RWPE2 (cell line): ENCODE measurements at regions not wholly inside any gene's neighbourhood (a gene's known extent, or its start where the extent isn't known, plus 50 kb on each side); places are given as distances from the start of the nearest gene placed in this dataset.

Experiments
- ATAC-seq: fragments of 200-7000 bp; cut with Tn5 transposase; 3 replicates; pipeline ENCODE4 v1.9.1; 2021; ENCODE audit warnings: low read depth
- DNase-seq: peaks from one replicate; pipeline ENCODE4 v3.0.0-alpha.2; 2020; ENCODE audit warnings: low spot score
- H3K27ac ChIP-seq: fragments of 450-650 bp; 2 replicates; pipeline ENCODE4 v1.5.1; 2017; ENCODE audit warnings: mild to moderate bottlenecking; ENCODE audit not compliant: poor library complexity, severe bottlenecking
- H3K27me3 ChIP-seq: fragments of 250-450 bp; sonication (Bioruptor Pico); 2 replicates; pipeline ENCODE4 v1.5.1; 2021; ENCODE audit warnings: mild to moderate bottlenecking, moderate library complexity; ENCODE audit not compliant: insufficient read depth, poor library complexity, severe bottlenecking
- H3K36me3 ChIP-seq: fragments of 250-450 bp; sonication (Bioruptor Pico); 2 replicates; pipeline ENCODE4 v1.5.1; 2020; ENCODE audit warnings: low read depth, mild to moderate bottlenecking, moderate library complexity
- H3K4me1 ChIP-seq: fragments of 250-450 bp; sonication (Bioruptor Pico); 2 replicates; pipeline ENCODE4 v1.5.1; 2021; ENCODE audit warnings: mild to moderate bottlenecking, moderate library complexity; ENCODE audit not compliant: insufficient read depth, poor library complexity, severe bottlenecking
- H3K4me3 ChIP-seq: fragments of 250-450 bp; sonication (Bioruptor Pico); 2 replicates; pipeline ENCODE4 v1.5.1; 2021; ENCODE audit warnings: mild to moderate bottlenecking, moderate library complexity; ENCODE audit not compliant: severe bottlenecking
- H3K9me3 ChIP-seq: fragments of 250-450 bp; sonication (Bioruptor Pico); 2 replicates; pipeline ENCODE4 v1.5.1; 2021; ENCODE audit warnings: mild to moderate bottlenecking, moderate library complexity; ENCODE audit not compliant: severe bottlenecking
- CTCF ChIP-seq: fragments of 450-650 bp; IDR thresholded peaks from one replicate; pipeline ENCODE4 v1.5.1; 2017; ENCODE audit warnings: mild to moderate bottlenecking, moderate library complexity; ENCODE audit not compliant: poor library complexity, severe bottlenecking

DNA sequence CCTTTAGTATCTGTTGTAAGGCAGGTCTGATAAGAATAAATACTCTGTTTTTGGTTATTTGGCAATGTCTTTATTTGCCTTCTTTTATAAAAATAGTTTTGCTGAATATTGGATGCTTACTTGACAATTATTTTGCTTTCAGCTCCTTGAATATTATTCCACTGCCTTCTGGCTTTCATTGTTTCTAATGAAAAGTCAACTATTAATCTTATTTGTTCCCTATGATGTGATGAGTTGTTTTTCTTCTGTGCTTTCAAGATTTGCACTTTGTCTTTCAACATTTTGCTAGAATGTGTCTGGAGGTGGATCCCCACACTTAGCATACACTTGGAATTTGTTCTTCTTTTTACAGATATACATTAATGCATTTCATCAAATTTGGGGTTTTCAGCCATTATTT, 203.8 kb upstream of the PTPRZ1 start:
- H3K27ac ChIP-seq: no peak overlapping the region
- no peak overlapping the region for H3K4me3 ChIP-seq
- no peaks in the 10 kb centered on the region for H3K27me3 ChIP-seq
- ATAC-seq: no peak
- no peak for TF ChIP-seq CTCF
- H3K36me3 ChIP-seq: no peaks in the 10 kb centered on the region
- peaks cover 2% of the 10 kb centered on the region for H3K9me3 ChIP-seq
- DNase-seq: no peak
- no peaks in the 10 kb centered on the region for H3K4me1 ChIP-seq

DNA sequence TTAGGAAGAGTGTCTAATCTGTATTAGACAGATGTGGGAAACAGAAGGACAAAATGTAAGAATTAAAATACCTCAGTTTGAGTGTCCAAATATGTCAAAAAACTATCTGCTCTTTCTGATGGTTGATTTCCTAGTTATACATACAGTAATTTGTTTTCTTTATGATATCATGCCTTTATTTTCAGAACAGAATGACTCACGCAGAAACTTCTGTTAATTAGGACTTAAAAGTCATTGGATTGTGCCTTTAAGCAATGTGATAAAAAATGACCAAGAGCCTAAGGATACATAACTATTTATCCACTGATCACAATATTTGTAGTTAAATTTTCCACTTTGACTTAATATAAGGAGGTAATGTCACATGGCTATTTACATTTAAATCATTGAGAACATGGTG, 206.7 kb upstream of the PTPRZ1 start:
- Histone ChIP-seq H3K4me1 (no peaks in the 10 kb centered on the region), H3K36me3 (no peaks in the 10 kb centered on the region), H3K4me3 (no peak overlapping the region), H3K27me3 (no peaks in the 10 kb centered on the region), H3K9me3 (peaks cover 2% of the 10 kb centered on the region), H3K27ac (no peak overlapping the region)
- DNase-seq (no peak), ATAC-seq (no peak)
- no peak for TF ChIP-seq CTCF

- no peaks in the 10 kb centered on the region for H3K27me3 ChIP-seq
- DNase-seq: no peak
Measured at GRCh38 chr7:121643320-121643719, 229.6 kb upstream of the PTPRZ1 start.

DNA sequence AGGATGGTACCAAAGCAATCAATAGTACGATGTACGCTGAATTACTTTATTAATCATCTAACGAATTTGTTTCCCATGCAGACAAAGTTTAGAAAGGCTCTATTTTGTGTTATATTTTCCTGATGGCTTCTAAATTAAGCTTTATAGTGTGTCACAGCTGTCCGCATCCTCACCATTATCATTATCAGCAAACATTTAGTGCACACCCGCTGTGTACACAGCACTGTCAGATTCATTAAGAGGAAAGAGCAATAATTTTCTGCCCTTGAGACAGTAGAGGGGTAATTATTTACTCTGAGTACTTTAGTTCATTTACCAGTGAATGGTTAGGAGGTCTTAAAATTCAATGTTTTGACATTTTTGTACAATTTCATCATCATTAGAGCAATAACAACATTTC, 233.3 kb upstream of the PTPRZ1 start:
- Histone ChIP-seq H3K27ac (no peak overlapping the region), H3K9me3 (no peaks in the 10 kb centered on the region), H3K4me3 (no peak overlapping the region), H3K36me3 (no peaks in the 10 kb centered on the region), H3K4me1 (no peaks in the 10 kb centered on the region), H3K27me3 (no peaks in the 10 kb centered on the region)
- ATAC-seq: no peak
- no peak for DNase-seq
- TF ChIP-seq CTCF: no peak

More at GRCh38 chr7:121643320-121643719, 229.6 kb upstream of the PTPRZ1 start:
- H3K36me3 ChIP-seq: no peaks in the 10 kb centered on the region
- no peaks in the 10 kb centered on the region for H3K4me1 ChIP-seq
- no peak for ATAC-seq
- no peak overlapping the region for H3K4me3 ChIP-seq
- no peaks in the 10 kb centered on the region for H3K9me3 ChIP-seq
- no peak for TF ChIP-seq CTCF
- no peak overlapping the region for H3K27ac ChIP-seq

GRCh38 chr7:121638286-121638685, 234.7 kb upstream of the PTPRZ1 start:
- Histone ChIP-seq H3K36me3 (no peaks in the 10 kb centered on the region), H3K4me3 (no peak overlapping the region), H3K4me1 (no peaks in the 10 kb centered on the region), H3K9me3 (no peaks in the 10 kb centered on the region), H3K27ac (no peak overlapping the region), H3K27me3 (no peaks in the 10 kb centered on the region)
- TF ChIP-seq CTCF: no peak
- no peak for DNase-seq
- ATAC-seq: no peak
